ENCODE measurements at regions not wholly inside any gene's neighbourhood (a gene's known extent, or its start where the extent isn't known, plus 50 kb on each side); places are given as distances from the start of the nearest gene placed in this dataset.
"Not testable (repeated sequence)": the region's sequence is repeated elsewhere in the genome, so short reads cannot be mapped to it uniquely, and the experiment has no call there.

DNA sequence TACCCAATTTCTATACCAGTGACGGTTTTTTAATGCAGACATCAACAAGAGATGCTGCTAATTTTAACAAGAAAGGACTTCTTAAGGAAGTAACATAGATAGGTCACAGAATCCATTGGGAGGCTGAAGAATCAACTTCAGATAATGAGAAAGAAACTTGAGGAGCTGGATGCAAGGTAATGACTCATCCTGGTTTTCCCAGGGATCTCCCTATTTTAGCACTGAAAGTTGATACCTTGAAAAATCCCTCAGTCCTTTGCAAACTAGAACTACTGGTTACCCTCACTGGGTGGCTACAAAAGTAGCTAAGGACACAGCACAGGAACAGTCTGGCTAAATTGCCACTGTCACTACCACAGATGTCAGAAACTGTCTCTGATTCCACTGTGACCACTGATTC, 561.9 kb downstream of the FLRT2 start:
- no peak for DNase-seq

DNA sequence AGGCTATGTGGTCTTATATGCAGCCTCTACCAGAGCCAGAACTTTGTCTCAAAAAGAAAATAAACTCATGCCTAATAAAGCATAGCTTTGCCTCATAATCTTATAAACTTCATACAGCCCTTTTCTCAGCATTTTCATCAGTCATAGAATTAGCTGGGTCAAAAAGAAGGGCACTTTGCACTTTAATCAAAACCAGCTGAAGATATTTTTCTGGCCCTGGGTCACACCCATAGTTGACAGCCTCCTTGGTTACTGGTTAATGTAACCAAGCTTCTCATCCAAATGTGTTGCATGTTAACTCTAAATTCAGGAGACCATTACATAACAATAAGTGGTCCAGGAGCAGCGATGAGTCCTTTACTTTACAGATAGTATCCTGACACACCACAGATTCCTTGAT, 558.2 kb downstream of the FLRT2 start:
- DNase-seq = no peak

DNA sequence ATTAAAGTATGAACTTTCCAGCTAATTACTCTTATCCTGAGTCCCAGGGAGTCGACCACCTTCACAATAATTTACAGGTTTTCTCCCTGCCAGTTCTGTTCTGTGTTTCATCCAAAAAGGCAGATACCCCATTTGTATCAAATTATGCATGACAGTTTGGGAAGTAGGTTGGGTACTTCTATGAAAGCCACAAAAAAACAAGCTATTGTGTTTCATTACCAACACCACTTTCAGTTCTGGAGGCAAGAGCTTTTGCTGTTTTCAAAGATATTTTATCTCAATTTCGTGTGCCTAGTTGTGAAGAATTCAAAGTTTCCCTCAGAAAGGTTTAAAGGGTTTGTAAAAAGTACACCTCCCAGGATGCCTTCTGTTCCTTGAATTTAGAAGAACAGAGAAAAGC, 557.4 kb downstream of the FLRT2 start:
- no peak for DNase-seq

DNA sequence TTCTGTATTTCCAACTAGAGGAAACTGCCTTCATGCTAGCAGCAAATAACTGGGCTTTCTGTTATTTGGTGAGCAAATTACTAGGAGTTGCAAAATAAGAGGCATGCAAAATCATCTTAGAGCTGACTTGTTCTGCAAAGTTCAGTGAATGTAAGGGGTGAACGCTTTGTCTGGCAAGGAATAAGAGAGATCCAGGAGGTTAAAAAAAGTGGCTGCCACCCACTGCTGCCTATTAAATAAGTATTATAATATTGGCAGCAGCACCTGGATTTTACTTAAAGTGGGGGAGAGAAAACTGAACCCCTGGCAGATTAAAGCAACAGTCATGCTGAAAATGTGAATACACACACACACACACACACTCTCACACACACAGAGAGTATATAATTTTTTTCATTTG, 557.0 kb downstream of the FLRT2 start:
- DNase-seq = no peak

DNA sequence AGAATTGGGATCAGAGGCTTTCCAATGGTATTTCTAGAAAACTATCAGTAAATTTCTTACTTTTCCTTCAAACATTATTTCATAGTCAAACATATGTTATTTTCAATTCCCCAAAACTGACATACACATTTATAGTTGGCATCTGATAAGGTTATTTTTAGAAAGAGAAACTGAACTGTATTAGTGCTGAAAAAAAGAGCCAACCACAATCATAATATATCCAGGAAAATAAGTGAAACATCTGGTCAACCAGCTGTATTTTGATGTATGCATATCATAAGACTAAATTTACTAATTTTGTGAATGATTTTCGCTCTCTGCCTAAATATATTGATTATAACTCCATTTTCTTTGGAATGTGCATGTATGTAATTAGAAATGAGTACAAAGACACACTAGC, 554.2 kb downstream of the FLRT2 start:
- no peak for DNase-seq

DNA sequence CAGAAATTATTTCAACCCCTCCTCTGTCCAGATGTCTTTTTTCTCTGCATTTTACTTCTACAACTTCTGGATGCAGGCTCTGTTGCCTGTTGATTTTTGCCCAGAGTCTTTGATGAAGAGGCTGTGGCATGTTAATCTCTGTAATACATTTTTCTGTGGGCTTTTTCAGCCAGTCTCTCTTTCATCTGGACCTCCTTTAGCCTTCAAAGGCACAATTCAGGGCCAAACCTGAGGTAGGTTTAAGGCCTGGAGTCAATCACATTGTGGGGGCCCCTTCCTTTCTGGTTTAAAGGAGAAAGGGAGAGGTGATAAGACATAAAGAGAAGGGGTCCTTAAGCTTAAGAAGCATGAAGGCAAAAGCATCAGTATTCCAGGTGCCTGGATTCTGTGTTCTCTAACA, 553.7 kb downstream of the FLRT2 start:
- no peak for DNase-seq

DNA sequence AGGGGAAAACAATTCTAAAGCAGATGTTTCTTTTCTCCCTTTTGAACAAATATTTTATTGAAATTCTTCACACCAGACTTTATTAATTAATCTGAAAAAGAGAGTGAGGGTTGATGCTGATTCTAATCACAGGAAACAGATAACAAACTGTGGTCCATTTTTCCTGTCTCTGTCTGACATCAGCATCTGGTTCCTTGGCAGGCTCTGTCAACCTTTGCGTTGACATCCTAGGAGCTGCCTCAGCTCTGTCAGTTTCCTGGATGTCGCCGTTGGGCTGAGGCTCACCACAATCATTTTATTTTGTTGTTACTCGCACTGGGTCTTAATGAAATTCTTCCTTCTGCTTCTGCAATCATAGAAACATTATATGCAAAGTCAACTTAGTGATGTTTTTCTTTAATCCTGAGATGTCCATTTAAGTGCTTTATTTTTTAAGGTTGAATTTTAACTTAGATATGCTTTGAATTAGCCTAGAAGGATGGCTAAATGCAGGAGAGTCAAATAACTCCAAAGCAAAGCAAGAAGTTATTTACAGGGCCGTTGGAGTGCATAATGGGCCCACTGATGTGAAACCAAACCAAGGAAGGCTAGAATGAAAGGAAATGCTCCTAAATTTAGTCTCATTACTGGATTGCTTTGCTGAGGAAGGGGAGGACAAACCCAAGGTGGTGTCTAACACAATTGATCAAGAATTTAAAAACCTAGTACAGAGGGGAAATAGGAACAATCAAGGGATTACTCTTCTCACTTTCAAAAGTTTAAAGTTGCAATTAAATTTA, 542.4 kb downstream of the FLRT2 start:
- DNase-seq = no peak

DNA sequence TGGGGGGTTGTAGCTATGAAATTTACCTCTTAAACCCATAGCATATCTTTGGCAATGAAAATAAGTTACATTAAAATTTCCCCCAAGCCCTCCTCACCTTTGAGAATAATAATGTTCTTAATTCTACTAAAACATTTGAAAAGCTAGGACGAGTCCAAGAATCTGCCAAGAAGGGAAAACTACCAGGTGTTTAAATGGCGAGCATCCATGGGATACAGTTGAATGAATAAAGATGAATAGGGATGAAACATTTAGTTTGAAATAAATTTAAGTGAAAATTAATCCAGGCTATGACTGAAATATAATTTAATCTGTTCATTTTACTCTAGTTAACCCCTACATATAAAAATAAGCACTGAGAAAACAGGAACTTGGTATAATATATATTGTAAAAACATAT, 536.7 kb downstream of the FLRT2 start:
- DNase-seq = no peak

DNA sequence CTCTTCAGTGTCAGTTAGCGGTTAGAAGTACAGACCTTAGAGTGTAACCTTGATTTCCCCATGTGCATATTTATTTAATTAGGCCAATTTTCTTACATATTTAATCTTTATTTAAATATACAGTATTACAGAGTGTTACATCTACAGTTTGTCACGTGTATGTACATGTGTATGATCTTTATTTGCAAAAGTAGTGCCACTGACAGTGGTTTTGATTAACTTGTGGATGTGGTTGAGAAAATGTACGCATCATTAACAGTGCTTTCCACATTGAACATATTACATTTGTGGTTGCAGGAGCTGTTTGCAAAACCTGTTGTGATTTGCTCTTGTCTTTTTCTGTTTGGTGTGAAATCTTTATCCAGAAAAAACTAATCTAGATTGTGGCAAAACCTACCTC, 535.5 kb downstream of the FLRT2 start:
- DNase-seq = no peak

DNA sequence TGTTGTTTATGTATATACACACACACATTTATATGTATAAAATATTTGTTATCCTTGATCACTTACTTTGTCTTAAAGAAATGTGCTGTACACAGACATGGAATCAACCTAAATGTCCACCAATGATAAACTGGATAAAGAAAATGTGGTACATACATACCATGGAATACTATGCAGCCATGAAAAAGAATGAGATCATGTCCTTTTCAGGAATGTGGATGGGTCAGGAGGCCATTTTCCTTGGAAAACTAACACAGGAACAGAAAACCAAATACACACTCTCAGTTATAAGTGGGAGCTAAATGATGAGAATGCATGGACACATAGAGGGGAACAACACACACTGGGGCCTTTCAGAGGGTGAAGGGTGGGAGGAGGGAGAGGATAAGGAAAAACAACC, 534.7 kb downstream of the FLRT2 start:
- not testable (repeated sequence) for DNase-seq

DNA sequence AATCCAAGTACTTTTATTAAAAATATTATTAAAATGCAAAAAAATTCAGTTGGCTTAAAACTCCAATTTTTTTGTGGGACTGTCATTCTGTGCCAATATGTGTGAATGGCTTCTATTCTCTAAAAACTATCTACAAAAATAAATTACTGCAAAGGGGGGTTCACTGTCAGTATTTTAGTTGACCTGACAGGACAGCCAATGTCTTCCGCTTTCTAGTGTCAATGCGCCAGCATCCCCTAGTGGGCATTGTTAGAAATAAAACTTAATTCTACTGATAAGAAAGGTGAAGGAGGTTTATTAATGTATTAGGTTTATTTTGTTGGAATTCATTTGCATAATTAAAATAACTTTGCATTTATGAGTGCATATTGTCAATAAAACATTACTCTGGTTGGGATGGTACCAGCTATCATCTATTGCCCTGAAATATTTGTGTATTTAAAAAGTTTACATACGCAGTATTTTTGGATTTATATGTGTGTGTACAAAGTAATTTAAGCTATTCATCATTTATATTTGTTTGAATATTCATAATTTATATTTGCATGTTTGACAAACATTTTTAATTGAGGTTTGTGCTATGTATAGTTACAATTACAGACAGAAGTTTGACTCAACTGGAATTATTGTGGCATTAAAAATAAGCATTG, 527.2 kb downstream of the FLRT2 start:
- DNase-seq = no peak

DNA sequence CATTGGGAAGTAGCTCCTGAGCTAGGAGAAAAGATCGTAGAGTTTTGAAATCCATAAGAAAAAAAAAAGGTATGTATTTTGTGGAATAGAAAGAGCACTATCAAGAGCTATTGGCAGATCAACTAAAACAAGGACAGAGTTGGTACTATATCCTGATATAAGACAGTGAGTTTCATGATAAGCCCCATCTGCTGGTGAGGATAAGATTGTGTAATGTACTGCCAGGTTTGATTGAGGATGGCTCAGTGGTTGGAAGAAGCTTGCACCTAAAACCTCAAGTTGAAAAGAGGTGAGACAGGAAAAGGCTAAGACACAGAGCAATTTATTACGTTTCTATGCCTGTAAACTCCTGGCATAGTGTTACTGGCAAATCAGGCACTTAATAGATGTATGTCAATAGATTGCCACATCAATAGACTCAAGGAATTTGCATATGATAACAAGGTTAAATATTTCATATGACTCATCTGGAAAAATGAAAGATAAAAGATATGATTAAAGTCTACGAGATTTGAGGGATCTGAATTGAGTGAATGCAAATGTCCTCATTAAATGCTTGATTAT, 525.6 kb downstream of the FLRT2 start:
- no peak for DNase-seq

DNA sequence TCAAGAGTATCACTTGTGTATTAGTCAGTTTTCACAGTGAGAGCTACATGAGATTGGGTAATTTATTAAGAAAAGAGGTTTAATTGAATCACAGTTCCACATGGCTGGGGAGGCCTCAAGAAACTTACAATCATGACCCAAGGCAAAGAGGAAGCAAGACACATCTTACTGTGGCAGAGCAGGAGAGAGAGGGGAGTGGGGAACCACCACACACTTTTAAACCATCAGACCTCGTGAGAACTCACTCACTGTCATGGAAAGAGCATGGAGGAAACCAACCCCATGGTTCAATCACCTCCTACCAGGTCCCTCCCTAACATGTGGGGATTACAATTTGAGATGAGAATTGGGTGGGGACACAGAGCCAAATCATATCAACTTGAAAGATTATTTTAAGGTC, 522.9 kb downstream of the FLRT2 start:
- DNase-seq = no peak

DNA sequence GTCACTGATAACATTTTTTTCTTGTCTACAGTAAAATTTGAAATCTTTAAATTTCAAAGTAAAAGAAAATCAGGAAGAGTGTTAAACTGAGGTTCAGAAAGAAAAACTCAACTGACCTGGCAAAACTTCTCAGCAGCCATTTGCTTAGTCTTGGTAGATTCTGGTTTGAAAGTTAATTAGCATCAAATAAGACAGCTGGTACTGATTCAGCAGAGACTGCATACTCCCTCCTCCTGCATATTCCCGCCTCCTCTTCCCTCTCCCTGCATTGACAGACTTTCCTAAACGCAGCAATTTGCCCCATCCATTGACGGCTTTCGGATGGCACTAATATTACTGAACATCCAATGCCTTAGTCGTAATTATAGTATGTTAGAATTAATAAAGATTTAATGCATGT, 520.8 kb downstream of the FLRT2 start:
- DNase-seq = no peak

DNA sequence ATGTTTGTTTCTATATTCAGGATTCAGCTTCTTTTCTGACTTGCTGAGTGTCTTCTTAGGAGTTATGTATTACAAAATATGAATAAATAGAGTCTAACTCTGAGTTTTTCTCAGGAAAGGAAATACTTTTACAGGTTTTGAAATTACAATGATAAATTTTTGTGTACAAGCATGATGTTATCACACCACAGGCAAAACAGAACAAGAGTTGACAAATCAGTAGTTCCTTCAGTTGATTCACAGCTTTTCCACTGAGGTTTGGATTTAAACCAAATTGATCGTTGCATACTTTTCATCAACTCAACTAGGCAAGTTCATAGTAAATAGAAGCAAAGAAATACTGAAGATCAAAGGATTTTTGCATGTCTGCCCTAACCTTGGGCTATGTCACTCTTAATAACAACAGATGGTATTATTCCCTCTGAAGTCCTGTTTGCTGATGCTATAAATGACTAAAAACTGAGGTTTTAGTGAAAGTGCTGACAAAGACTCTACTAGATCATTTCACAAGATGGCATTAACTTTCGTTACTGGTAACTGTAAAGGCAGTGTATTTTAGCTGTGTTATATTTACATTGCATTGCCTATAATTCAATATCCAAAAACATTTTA, 520.2 kb downstream of the FLRT2 start:
- DNase-seq = no peak

DNA sequence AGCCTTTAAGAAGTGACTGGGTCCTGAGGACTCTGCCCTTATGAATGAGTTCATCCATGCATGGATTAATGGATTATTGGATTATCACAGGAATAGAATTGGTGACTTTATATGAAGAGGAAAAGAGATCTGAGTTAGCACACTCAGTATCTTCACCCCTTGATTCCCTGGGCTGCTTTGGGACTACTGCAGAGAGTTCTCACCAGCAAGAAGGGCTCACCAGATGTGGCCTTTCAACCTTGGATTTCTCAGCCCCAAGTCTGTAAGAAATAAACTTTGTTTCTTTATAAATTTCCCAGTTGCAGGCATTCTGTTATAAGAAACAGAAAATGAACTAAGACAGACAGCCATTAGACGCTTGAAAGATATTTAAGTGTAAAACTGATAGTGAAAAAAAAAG, 509.2 kb downstream of the FLRT2 start:
- DNase-seq = no peak

DNA sequence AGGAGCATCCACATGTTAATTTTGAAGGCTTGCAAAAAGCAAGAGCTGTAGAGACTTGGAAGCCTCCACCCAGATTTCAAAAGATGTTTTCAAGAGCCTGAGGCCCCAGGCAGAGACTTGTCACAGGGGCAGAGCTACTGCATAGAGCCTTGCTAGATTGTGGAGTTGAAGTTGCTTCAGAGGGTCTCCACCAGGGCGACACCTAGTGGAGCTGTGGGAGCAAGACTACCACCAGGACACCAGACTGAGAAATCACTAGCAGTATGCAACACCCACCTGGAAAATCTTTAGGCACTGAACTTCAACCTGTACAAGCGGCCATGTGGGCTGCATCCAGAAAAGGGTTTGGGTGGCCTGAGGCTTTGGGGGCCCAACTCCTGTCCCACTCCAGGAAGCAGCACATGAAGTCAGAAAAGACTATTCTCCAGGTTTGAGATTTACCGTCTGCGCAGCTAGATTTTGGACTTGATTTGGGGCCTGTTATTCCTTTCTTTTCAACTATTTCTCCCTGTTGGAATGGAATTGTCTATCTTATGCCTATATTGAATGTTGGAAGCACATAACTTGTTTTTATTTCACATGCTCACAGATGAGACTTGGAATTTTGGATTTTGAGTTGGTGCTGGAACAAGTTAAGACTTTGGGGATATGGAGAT, 508.6 kb downstream of the FLRT2 start:
- no peak for DNase-seq

DNA sequence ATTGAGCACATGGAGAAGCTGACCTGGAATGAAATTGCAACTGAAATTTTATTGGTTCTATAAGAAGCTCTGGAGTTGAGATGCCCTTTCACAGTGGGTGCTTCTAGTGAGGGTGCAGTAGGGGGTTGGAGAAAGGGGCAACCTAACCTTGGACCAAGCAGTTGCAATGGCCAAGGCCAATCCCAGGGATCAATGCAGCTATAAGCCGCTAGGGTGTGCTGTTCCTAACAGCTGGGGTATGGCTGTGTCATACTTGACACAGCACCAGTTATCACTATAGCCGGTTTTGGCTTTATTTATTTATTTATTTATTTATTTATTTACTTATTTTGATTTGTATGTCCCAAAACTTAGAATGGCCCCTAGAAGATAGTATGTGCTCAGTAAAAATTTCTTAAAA, 505.9 kb downstream of the FLRT2 start:
- DNase-seq = no peak

DNA sequence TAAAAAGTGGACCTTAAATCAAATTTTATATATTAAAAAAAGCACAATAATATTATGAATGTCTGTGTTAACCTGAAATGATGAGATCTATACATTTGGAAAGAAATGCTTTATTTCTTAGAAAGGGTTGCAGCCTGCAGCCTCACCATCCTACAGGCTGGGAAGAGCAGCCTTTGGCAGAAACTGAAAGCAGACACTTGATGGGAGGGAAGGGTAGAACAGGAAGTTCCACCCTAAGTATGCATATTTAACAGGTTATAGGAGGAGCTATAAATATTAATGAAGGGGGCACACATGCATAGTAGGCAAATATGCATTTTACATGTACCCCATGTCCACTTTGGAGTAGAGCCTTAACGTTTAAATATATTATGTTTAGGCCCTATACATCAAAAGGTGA, 498.0 kb downstream of the FLRT2 start:
- no peak for DNase-seq

DNA sequence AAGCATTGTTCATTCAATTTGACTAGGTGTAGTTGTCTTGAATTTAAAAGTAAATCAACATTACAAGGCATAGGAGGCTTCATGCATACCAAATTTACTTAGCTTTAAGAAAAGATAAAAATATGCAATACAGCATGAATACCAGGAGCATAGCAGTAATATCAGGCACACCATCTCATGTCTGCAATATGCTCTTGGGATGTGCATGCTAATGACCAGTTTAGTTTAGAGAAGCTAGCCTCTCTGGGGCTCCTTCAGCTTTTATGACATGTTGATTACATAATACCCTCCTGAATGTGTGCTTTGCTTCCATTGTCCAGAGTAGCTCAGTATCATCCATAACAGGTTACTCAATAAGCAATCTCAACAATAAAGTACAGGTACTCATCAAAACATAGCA, 497.2 kb downstream of the FLRT2 start:
- no peak for DNase-seq

DNA sequence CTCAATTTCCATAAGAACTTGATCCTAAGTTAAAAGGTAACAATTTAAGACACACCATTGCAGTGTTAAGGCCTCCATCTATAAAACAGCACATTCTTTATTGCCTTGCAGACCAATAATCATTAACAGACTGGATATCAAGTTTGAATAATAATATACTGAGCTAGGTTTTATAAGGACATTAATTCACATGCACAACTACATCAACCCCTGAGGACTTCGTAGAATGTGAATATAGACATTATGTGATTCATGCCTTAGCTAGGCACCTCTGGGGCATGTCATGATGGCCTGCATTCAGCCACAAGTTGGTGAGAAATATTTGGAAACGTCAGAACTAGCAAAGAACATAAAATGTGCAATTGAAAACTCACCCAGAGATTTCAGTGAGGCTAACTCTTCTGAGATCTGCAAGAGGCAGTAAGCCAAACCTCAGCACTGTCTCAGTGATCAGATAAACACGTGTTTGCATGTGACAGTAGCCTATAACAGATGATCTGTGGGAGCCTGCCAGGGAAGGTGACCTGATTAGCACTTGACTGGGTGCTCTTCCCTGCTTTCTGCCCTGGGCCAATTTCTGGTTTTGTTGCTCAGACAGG, 492.2 kb downstream of the FLRT2 start:
- no peak for DNase-seq

DNA sequence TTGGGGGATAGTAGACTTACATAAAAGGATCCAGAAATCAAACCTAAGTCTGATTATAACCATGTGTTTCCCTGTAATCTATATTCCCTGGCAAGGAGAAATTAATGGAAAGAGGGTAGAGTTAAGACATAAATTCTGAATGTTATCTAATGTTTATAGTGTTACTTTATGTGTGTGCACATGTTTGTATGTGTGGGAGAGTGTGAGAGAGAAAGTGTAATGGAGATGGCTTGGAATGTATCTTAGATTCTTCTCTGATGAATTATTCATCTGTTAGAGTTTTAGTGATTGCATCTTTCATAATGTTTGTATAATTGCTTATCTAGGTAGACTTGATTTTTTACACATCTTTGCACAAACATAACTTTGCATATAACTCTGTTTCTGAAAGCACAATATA, 490.9 kb downstream of the FLRT2 start:
- DNase-seq = no peak

DNA sequence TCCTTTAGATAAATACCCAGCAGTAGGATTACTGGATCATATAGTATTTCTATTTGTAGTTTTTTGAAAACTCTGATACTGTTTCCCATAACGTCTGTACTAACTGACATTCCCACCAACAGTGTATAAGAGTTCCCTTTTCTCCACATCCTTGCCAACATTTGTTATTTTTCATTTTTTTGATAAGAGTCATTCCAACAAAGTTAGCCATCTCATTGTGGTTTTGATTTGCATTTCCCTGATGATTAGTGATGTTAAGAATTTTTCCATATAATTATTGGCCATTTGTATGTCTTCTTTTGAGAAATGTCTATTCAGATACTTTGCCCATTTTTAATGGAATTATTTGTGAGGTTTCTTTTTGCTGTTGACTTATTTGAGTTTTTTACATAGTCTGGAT, 486.0 kb downstream of the FLRT2 start:
- DNase-seq = no peak

Measured in NCI-H774 (cell line).